ENCODE measurements at regions not wholly inside any gene's neighbourhood (a gene's known extent, or its start where the extent isn't known, plus 50 kb on each side); places are given as distances from the start of the nearest gene placed in this dataset.

GRCh38 chr1:24998563-24999245 is 68.6 kb upstream of the RUNX3 start:
- Histone ChIP-seq H3K4me3 (ENCODE audit: low read depth, low read length) (no peak overlapping the region), H3K4me1 (no peaks in the 10 kb centered on the region), H3K27me3 (no peaks in the 10 kb centered on the region), H3K36me3 (no peaks in the 10 kb centered on the region), H3K9me3 (no peaks in the 10 kb centered on the region)
- TF ChIP-seq CTCF (IDR thresholded peaks at IDR 0.05; ENCODE audit: low read depth, low read length): no peak
- DNase-seq: no peak

GRCh38 chr1:24996983-24997893 is 67.2 kb upstream of the RUNX3 start:
- Histone ChIP-seq H3K4me1 (no peaks in the 10 kb centered on the region), H3K4me3 (ENCODE audit: low read depth, low read length) (no peak overlapping the region), H3K36me3 (no peaks in the 10 kb centered on the region), H3K9me3 (no peaks in the 10 kb centered on the region), H3K27me3 (no peaks in the 10 kb centered on the region)
- DNase-seq: no peak
- TF ChIP-seq CTCF (IDR thresholded peaks at IDR 0.05; ENCODE audit: low read depth, low read length): no peak

- Histone ChIP-seq H3K4me1 (no peaks in the 10 kb centered on the region), H3K36me3 (no peaks in the 10 kb centered on the region), H3K9me3 (no peaks in the 10 kb centered on the region), H3K27me3 (no peaks in the 10 kb centered on the region), H3K4me3 (ENCODE audit: low read depth, low read length) (no peak overlapping the region)
- DNase-seq: no peak
- no peak for TF ChIP-seq CTCF (IDR thresholded peaks at IDR 0.05; ENCODE audit: low read depth, low read length)
These were observed 66.4 kb upstream of the RUNX3 start for GRCh38 chr1:24996456-24996855.

- Histone ChIP-seq H3K36me3 (no peaks in the 10 kb centered on the region), H3K4me3 (ENCODE audit: low read depth, low read length) (no peak overlapping the region), H3K27me3 (no peaks in the 10 kb centered on the region), H3K4me1 (no peaks in the 10 kb centered on the region), H3K9me3 (no peaks in the 10 kb centered on the region)
- DNase-seq: no peak
- TF ChIP-seq CTCF (IDR thresholded peaks at IDR 0.05; ENCODE audit: low read depth, low read length): no peak
These were observed 65.6 kb upstream of the RUNX3 start for GRCh38 chr1:24995661-24996060.

GRCh38 chr1:24995140-24995539 is 65.1 kb upstream of the RUNX3 start:
- Histone ChIP-seq H3K4me3 (ENCODE audit: low read depth, low read length) (no peak overlapping the region), H3K27me3 (no peaks in the 10 kb centered on the region), H3K9me3 (no peaks in the 10 kb centered on the region), H3K4me1 (no peaks in the 10 kb centered on the region), H3K36me3 (no peaks in the 10 kb centered on the region)
- TF ChIP-seq CTCF (IDR thresholded peaks at IDR 0.05; ENCODE audit: low read depth, low read length): no peak
- no peak for DNase-seq

Measured in BE2C (cell line).